PC-9 (cell line): ENCODE measurements at regions not wholly inside any gene's neighbourhood (a gene's known extent, or its start where the extent isn't known, plus 50 kb on each side); places are given as distances from the start of the nearest gene placed in this dataset.
A peak's percentile ranks its signal among the peaks of the same experiment; 100 is the strongest.

Experiments
- BruUV-seq: library from RNA; stranded (reverse); fragments of 400-500 nt; replicated peaks from 2 replicates; lab custom pipeline; 2021; lab: Mats Ljungman, UMichigan
- CTCF ChIA-PET: fragments of 300-600 bp; sonication (Branson Sonifier 250); formaldehyde crosslinking; loops from one replicate; lab custom pipeline; 2022; ENCODE audit warnings: antibody characterized with exemption; lab: Charles Lee
- POLR2A ChIA-PET: fragments of 300-600 bp; sonication (Branson Sonifier 250); formaldehyde crosslinking; loops from one replicate; lab custom pipeline; 2022; ENCODE audit warnings: antibody characterized with exemption; ENCODE audit not compliant: unreplicated experiment; lab: Charles Lee
- DNase-seq, 2 experiments: peaks; one replicate each; pipeline versions ENCODE4 v3.0.0 to v3.0.0-alpha.2; 2015 to 2022; ENCODE audit warnings: mixed read lengths in 1 of 2
- H2AFZ ChIP-seq: fragments of 200-600 bp; sonication (generic); 2 replicates; pipeline ENCODE4 v1.8.1; 2017; ENCODE audit warnings: antibody characterized with exemption
- H3F3A ChIP-seq: fragments of 200-600 bp; sonication (generic); 2 replicates; pipeline ENCODE4 v1.8.1; 2017; ENCODE audit warnings: antibody characterized with exemption, mild to moderate bottlenecking, low read depth; ENCODE audit not compliant: insufficient read depth
- H3K27ac ChIP-seq: fragments of 200-600 bp; sonication (generic); 2 replicates; pipeline ENCODE4 v1.6.1; 2016; ENCODE audit warnings: mixed run types
- H3K27me3 ChIP-seq: fragments of 200-600 bp; sonication (generic); 2 replicates; pipeline ENCODE4 v1.6.1; 2016; ENCODE audit warnings: low read depth, mixed run types; ENCODE audit not compliant: insufficient read depth
- H3K36me3 ChIP-seq: fragments of 200-600 bp; sonication (generic); 2 replicates; pipeline ENCODE4 v1.6.1; 2016; ENCODE audit warnings: low read depth, mixed run types
- H3K4me1 ChIP-seq: fragments of 200-600 bp; sonication (generic); replicated peaks from 2 replicates; pipeline ENCODE4 v1.6.1; 2016; ENCODE audit warnings: mixed run types; ENCODE audit not compliant: insufficient read depth
- H3K4me2 ChIP-seq: fragments of 200-600 bp; sonication (generic); 2 replicates; pipeline ENCODE4 v1.6.1; 2017; ENCODE audit warnings: mixed run types
- H3K4me3 ChIP-seq: fragments of 200-600 bp; sonication (generic); 2 replicates; pipeline ENCODE4 v1.6.1; 2016; ENCODE audit warnings: mixed run types
- H3K79me2 ChIP-seq: fragments of 200-600 bp; sonication (generic); 2 replicates; pipeline ENCODE4 v1.6.1; 2017; ENCODE audit warnings: low read depth, mixed run types
- H3K9me2 ChIP-seq: fragments of 200-600 bp; sonication (generic); 2 replicates; pipeline ENCODE4 v1.8.1; 2017; ENCODE audit warnings: mild to moderate bottlenecking; ENCODE audit not compliant: insufficient read depth
- H3K9me3 ChIP-seq: fragments of 200-600 bp; sonication (generic); 2 replicates; pipeline ENCODE4 v1.8.1; 2016; ENCODE audit warnings: low read depth; ENCODE audit not compliant: insufficient read depth
- H4K20me1 ChIP-seq: fragments of 200-600 bp; sonication (generic); 2 replicates; pipeline ENCODE4 v1.8.1; 2017; ENCODE audit not compliant: insufficient read depth
- CTCF ChIP-seq: fragments of 200-600 bp; sonication (generic); conservative IDR thresholded peaks from 2 replicates; pipeline ENCODE4 v1.6.1; 2017; ENCODE audit warnings: mixed run types, antibody characterized with exemption, mild to moderate bottlenecking, moderate library complexity
- EZH2 ChIP-seq: fragments of 200-600 bp; sonication (generic); IDR thresholded peaks from 2 replicates; pipeline ENCODE4 v1.8.0; 2017; ENCODE audit warnings: antibody characterized with exemption, low read depth
- intact Hi-C: fragments of 100-400 bp; cut with micrococcal nuclease; formaldehyde crosslinking; loops from one replicate; pipeline ENCODE4 v1.10.0; 2022; ENCODE audit not compliant: unreplicated experiment

GRCh38 chr13:67614579-67614978 is 384.4 kb upstream of the PCDH9 start:
- H3K27ac ChIP-seq: no peak overlapping the region
- ChIA-PET CTCF (no interaction called here), POLR2A (no interaction called here)

GRCh38 chr13:67614013-67614412 is 383.9 kb upstream of the PCDH9 start:
- H3K4me3 ChIP-seq: no peak overlapping the region
- no peaks in the 10 kb centered on the region for H3K4me1 ChIP-seq
- H3K27ac ChIP-seq: no peak overlapping the region
- no peak overlapping the region for H2AFZ ChIP-seq
- no peaks in the 10 kb centered on the region for H3K9me3 ChIP-seq
- H3K9me2 ChIP-seq: no peaks in the 10 kb centered on the region
- H3K4me2 ChIP-seq: no peak overlapping the region
- ChIA-PET POLR2A (no interaction called here), CTCF (no interaction called here)
- no TSS peak for BruUV-seq
- no peaks in the 10 kb centered on the region for H3K36me3 ChIP-seq
- no peaks in the 10 kb centered on the region for H3K79me2 ChIP-seq
- DNase-seq: no peak
- no peaks in the 10 kb centered on the region for H3F3A ChIP-seq
- intact Hi-C loops: no loop called here
- no peaks in the 10 kb centered on the region for H4K20me1 ChIP-seq
- no peaks in the 10 kb centered on the region for H3K27me3 ChIP-seq
- TF ChIP-seq EZH2: no peak
- no peak for TF ChIP-seq CTCF

More at GRCh38 chr13:67614579-67614978, 384.4 kb upstream of the PCDH9 start:
- no peak overlapping the region for H3K4me3 ChIP-seq
- intact Hi-C loops: no loop called here
- H3K79me2 ChIP-seq: no peaks in the 10 kb centered on the region
- no peaks in the 10 kb centered on the region for H3K36me3 ChIP-seq
- no peak overlapping the region for H3K4me2 ChIP-seq
- no peaks in the 10 kb centered on the region for H3K4me1 ChIP-seq
- no peaks in the 10 kb centered on the region for H3K9me2 ChIP-seq
- H4K20me1 ChIP-seq: no peaks in the 10 kb centered on the region
- no peak overlapping the region for H2AFZ ChIP-seq
- TF ChIP-seq EZH2 (no peak), CTCF (no peak)
- BruUV-seq: no TSS peak
- H3F3A ChIP-seq: no peaks in the 10 kb centered on the region
- no peaks in the 10 kb centered on the region for H3K27me3 ChIP-seq
- DNase-seq: no peak
- H3K9me3 ChIP-seq: no peaks in the 10 kb centered on the region

GRCh38 chr13:67588607-67589006 is 358.5 kb upstream of the PCDH9 start:
- Histone ChIP-seq H3K27me3 (no peaks in the 10 kb centered on the region), H4K20me1 (no peaks in the 10 kb centered on the region), H3K4me3 (no peak overlapping the region), H3K4me1 (no peaks in the 10 kb centered on the region), H3K9me3 (no peaks in the 10 kb centered on the region), H3K79me2 (no peaks in the 10 kb centered on the region), H3K9me2 (no peaks in the 10 kb centered on the region), H2AFZ (no peak overlapping the region), H3K27ac (no peak overlapping the region), H3K36me3 (no peaks in the 10 kb centered on the region), H3K4me2 (no peak overlapping the region), H3F3A (no peaks in the 10 kb centered on the region)
- no peak for TF ChIP-seq CTCF
- no peak for TF ChIP-seq EZH2
- intact Hi-C loops: no loop called here
- BruUV-seq: no TSS peak
- CTCF ChIA-PET: no interaction called here
- POLR2A ChIA-PET: no interaction called here
- peak in 1 of 2 experiments; percentile 14 for DNase-seq
